ENCODE measurements at regions not wholly inside any gene's neighbourhood (a gene's known extent, or its start where the extent isn't known, plus 50 kb on each side); places are given as distances from the start of the nearest gene placed in this dataset.

DNA sequence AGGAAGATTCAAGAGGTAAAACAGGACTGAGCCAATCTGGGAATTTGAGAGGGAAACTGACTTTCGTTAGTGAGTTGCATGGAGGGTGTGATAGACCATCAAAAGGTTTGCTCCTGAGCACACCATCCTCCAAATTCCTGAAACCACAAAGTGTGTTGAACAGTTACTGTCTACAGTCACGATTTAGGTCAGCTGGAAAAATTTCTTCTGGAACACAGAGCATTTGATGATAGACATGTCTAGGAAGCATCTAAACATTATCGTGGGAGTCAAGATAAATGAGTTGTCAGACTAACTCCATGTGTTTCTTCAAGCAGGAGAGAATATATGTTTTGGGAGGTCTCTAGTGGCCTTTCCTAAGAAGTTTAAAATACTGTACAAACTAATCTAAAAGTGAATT is 449.4 kb upstream of the SLC14A2 start:
- TF ChIP-seq CTCF (IDR thresholded peaks at IDR 0.05; ENCODE audit: low read depth, low read length), result no peak
- DNase-seq, result no peak
- H3K27me3 ChIP-seq (ENCODE audit: insufficient read depth, low read depth, severe bottlenecking), result peaks cover 86% of the 10 kb centered on the region
- no peaks in the 10 kb centered on the region for H3K36me3 ChIP-seq
- no peak overlapping the region for H3K4me3 ChIP-seq (ENCODE audit: low read depth, low read length)
- no peaks in the 10 kb centered on the region for H3K9me3 ChIP-seq (ENCODE audit: severe bottlenecking)
- H3K27ac ChIP-seq, result no peak overlapping the region

GRCh38 chr18:45166341-45166835 is 448.9 kb upstream of the SLC14A2 start:
- Histone ChIP-seq H3K27me3 (ENCODE audit: insufficient read depth, low read depth, severe bottlenecking) (peaks cover 84% of the 10 kb centered on the region), H3K27ac (no peak overlapping the region), H3K9me3 (ENCODE audit: severe bottlenecking) (no peaks in the 10 kb centered on the region), H3K4me3 (ENCODE audit: low read depth, low read length) (no peak overlapping the region), H3K36me3 (no peaks in the 10 kb centered on the region)
- TF ChIP-seq CTCF (IDR thresholded peaks at IDR 0.05; ENCODE audit: low read depth, low read length), result no peak
- no peak for DNase-seq

DNA sequence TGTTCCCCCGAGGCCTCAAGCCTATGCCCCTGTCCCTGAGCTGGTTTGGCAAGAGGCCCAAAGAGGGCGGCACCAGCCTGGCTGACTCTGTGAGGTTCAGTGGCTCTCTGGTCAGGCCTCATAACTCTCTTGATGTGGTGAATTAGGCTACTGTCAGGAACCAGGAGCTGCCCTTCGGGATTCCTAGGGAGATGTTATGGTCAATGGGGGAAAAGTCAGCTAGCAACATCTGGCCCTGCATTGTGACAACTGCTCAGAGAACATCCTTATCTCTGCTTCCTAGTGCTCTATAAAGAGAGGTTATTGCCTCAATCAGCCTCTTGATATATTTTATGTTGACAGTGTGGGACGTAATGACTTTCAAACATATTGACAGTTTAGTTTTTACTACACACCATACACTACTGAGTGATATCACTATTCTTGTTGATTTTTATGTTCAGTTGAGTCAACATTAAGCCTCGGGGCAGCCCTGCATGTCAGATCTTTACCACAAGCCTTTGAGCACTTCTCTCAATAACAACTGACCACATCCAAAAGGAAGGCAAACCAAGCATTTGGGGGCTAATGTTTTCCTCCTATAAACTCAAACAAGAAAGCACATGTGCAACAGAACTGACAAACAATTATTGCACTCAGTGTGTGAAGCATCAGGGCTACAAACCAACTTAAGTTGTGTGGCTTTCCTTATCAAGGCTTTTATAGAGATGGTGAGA is 448.3 kb upstream of the SLC14A2 start:
- H3K9me3 ChIP-seq (ENCODE audit: severe bottlenecking), result no peaks in the 10 kb centered on the region
- DNase-seq, result no peak
- no peaks in the 10 kb centered on the region for H3K36me3 ChIP-seq
- TF ChIP-seq CTCF (IDR thresholded peaks at IDR 0.05; ENCODE audit: low read depth, low read length), result no peak
- H3K4me3 ChIP-seq (ENCODE audit: low read depth, low read length), result no peak overlapping the region
- H3K27me3 ChIP-seq (ENCODE audit: insufficient read depth, low read depth, severe bottlenecking), result peaks cover 81% of the 10 kb centered on the region
- no peak overlapping the region for H3K27ac ChIP-seq

GRCh38 chr18:45167631-45168280 is 447.5 kb upstream of the SLC14A2 start:
- Histone ChIP-seq H3K9me3 (ENCODE audit: severe bottlenecking) (no peaks in the 10 kb centered on the region), H3K27ac (no peak overlapping the region), H3K36me3 (no peaks in the 10 kb centered on the region), H3K4me3 (ENCODE audit: low read depth, low read length) (no peak overlapping the region), H3K27me3 (ENCODE audit: insufficient read depth, low read depth, severe bottlenecking) (peaks cover 81% of the 10 kb centered on the region)
- no peak for DNase-seq
- no peak for TF ChIP-seq CTCF (IDR thresholded peaks at IDR 0.05; ENCODE audit: low read depth, low read length)

DNA sequence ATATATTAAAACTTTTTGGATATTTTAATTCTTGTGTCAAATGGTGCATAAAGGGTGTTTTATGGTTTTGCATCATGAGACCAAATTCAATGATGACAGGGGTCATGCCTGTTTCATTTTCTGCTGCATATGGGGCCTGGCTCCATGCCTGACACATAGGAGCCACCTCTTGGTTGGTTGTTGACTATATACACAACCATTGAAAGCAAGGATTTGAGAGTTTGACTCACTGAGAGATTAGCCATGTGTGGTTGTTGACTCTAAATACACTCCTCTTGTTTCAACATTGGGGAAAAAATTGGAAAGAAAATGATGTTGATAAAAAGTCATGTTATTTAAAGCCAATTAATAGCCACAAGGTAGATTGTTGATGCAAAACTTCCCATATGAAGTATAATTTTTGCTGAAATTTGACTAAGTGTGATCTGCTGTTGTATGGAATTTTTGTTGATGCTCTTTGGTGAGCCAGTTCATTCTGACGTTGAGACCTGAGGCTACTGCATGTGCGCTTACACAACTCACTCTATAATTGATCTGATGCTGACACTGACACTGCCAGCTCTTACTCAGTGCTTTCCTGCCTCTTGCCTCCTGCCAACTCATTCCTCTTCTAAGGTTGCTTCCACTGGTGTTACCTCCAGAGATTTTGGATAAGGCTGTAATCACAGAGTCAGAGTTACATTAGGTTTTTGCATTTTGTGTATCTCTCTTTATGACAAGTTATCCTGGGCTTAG is 446.2 kb upstream of the SLC14A2 start:
- no peak for DNase-seq
- no peaks in the 10 kb centered on the region for H3K36me3 ChIP-seq
- no peak for TF ChIP-seq CTCF (IDR thresholded peaks at IDR 0.05; ENCODE audit: low read depth, low read length)
- no peak overlapping the region for H3K27ac ChIP-seq
- H3K4me3 ChIP-seq (ENCODE audit: low read depth, low read length), result no peak overlapping the region
- H3K9me3 ChIP-seq (ENCODE audit: severe bottlenecking), result no peaks in the 10 kb centered on the region
- H3K27me3 ChIP-seq (ENCODE audit: insufficient read depth, low read depth, severe bottlenecking), result peaks cover 71% of the 10 kb centered on the region

Data from WERI-Rb-1 (cell line).